K562 (cell line): ENCODE measurements at regions not wholly inside any gene's neighbourhood (a gene's known extent, or its start where the extent isn't known, plus 50 kb on each side); places are given as distances from the start of the nearest gene placed in this dataset.

ENCODE experiments used
- BACH1 ChIP-seq: fragments of 200-800 bp; sonication (Bioruptor generic); IDR thresholded peaks from 2 replicates; pipeline ENCODE4 v1.6.1; 2016; ENCODE audit warnings: missing genetic modification characterization, missing compliant biosample characterization
- BRD4 ChIP-seq: fragments of 200-600 bp; sonication (generic); IDR thresholded peaks from 2 replicates; pipeline ENCODE4 v1.6.1; 2017; ENCODE audit warnings: inconsistent platforms
- CEBPB ChIP-seq: fragments of 450-650 bp; IDR thresholded peaks from 2 replicates; pipeline ENCODE4 v1.6.1; 2016; ENCODE audit warnings: missing genetic modification characterization, missing compliant biosample characterization
- E2F4 ChIP-seq: sonication (generic); formaldehyde crosslinking; IDR thresholded peaks from 2 replicates; pipeline ENCODE4 v1.8.0; 2022; ENCODE audit warnings: mild to moderate bottlenecking, low read depth, missing genetic modification reagents
- ELK3 ChIP-seq: fragments of 450-650 bp; formaldehyde crosslinking; IDR thresholded peaks from 2 replicates; pipeline ENCODE4 v1.4.0; 2020; ENCODE audit warnings: mild to moderate bottlenecking
- EP300 ChIP-seq: IDR thresholded peaks from 2 replicates; pipeline ENCODE4 v1.6.1; 2012; ENCODE audit warnings: low read length, improper control_type of control experiment
- FOSL1 ChIP-seq: fragments of 200-800 bp; sonication (Bioruptor generic); conservative IDR thresholded peaks from 2 replicates; pipeline ENCODE4 v1.6.1; 2016; ENCODE audit warnings: missing genetic modification characterization, missing compliant biosample characterization
- FOXK2 ChIP-seq, 2 experiments: fragments of 450-650 bp; IDR thresholded peaks in 1 of 2; conservative IDR thresholded peaks in 1 of 2; 2 replicates each; pipeline ENCODE4 v1.6.1; 2016; ENCODE audit warnings: low read depth in 2 of 2, mild to moderate bottlenecking in 1 of 2
- GATA2 ChIP-seq: sonication (generic); formaldehyde crosslinking; IDR thresholded peaks from 2 replicates; pipeline ENCODE4 v1.4.0; 2020; ENCODE audit warnings: mild to moderate bottlenecking, missing genetic modification reagents
- HDAC8 ChIP-seq: fragments of 450-650 bp; IDR thresholded peaks from 2 replicates; pipeline ENCODE4 v1.6.1; 2016; ENCODE audit warnings: mild to moderate bottlenecking, missing genetic modification characterization, moderate library complexity, missing compliant biosample characterization
- IRF1 ChIP-seq: sonication (generic); formaldehyde crosslinking; IDR thresholded peaks from 2 replicates; pipeline ENCODE4 v1.8.0; 2022; ENCODE audit warnings: missing genetic modification reagents, mild to moderate bottlenecking, borderline replicate concordance
- MAZ ChIP-seq, 2 experiments: fragments of 450-650 bp in 1 of 2; sonication (generic) in 1 of 2; formaldehyde crosslinking; IDR thresholded peaks in 1 of 2; conservative IDR thresholded peaks in 1 of 2; 2 replicates each; pipeline versions ENCODE4 v1.4.0 to v1.5.0; 2020; ENCODE audit warnings: mild to moderate bottlenecking in 1 of 2, missing genetic modification reagents in 1 of 2
- MNT ChIP-seq, 2 experiments: fragments of 450-650 bp; conservative IDR thresholded peaks; 2 replicates each; pipeline ENCODE4 v1.6.1; 2017; ENCODE audit warnings: mild to moderate bottlenecking in 2 of 2, moderate library complexity in 2 of 2
- MTA2 ChIP-seq: fragments of 450-650 bp; IDR thresholded peaks from 2 replicates; pipeline ENCODE4 v1.6.1; 2016; ENCODE audit warnings: low read depth
- NELFE ChIP-seq: IDR thresholded peaks from 2 replicates; pipeline ENCODE4 v1.6.1; 2011; ENCODE audit warnings: mild to moderate bottlenecking; ENCODE audit not compliant: insufficient read depth, insufficient read length
- PHF20 ChIP-seq: fragments of 450-650 bp; IDR thresholded peaks from 2 replicates; pipeline ENCODE4 v1.6.1; 2018; ENCODE audit not compliant: partially characterized antibody
- POLR2AphosphoS5 ChIP-seq: IDR thresholded peaks from 2 replicates; pipeline ENCODE4 v1.6.1; 2011; ENCODE audit warnings: mild to moderate bottlenecking, low read depth, low read length, moderate library complexity; ENCODE audit not compliant: control insufficient read depth, insufficient read depth
- RBM25 ChIP-seq: fragments of 200-400 bp; formaldehyde crosslinking; IDR thresholded peaks from 2 replicates; pipeline ENCODE4 v1.6.1; 2018; ENCODE audit warnings: low read length, low read depth, moderate library complexity; ENCODE audit not compliant: severe bottlenecking
- SIN3B ChIP-seq: fragments of 450-650 bp; IDR thresholded peaks from 2 replicates; pipeline ENCODE4 v1.6.1; 2017; ENCODE audit warnings: low read depth, mild to moderate bottlenecking, moderate library complexity
- TAF15 ChIP-seq: fragments of 200-400 bp; formaldehyde crosslinking; IDR thresholded peaks from 2 replicates; pipeline ENCODE4 v1.6.1; 2017; ENCODE audit warnings: mild to moderate bottlenecking, low read depth, low read length, moderate library complexity
- ZC3H4 ChIP-seq: sonication (generic); formaldehyde crosslinking; IDR thresholded peaks from 2 replicates; pipeline ENCODE4 v1.9.0; 2021; ENCODE audit warnings: missing genetic modification reagents, borderline replicate concordance
- ZKSCAN3 ChIP-seq: fragments of 250-450 bp; sonication (Bioruptor Pico); IDR thresholded peaks from 2 replicates; pipeline ENCODE4 v1.4.0; 2020
- ZNF408 ChIP-seq: fragments of 250-450 bp; sonication (Bioruptor Pico); IDR thresholded peaks from 2 replicates; pipeline ENCODE4 v1.4.0; 2020; ENCODE audit warnings: low read depth, mild to moderate bottlenecking, moderate library complexity
- ZNF76 ChIP-seq: fragments of 250-450 bp; sonication (Bioruptor Pico); IDR thresholded peaks from 2 replicates; pipeline ENCODE4 v1.4.0; 2020; ENCODE audit warnings: mild to moderate bottlenecking, moderate library complexity, borderline replicate concordance
- ZNF778 ChIP-seq: fragments of 450-650 bp; formaldehyde crosslinking; IDR thresholded peaks from 2 replicates; pipeline ENCODE4 v1.4.0; 2020; ENCODE audit warnings: mild to moderate bottlenecking, moderate library complexity

- TF ChIP-seq ELK3 (no peak), ZNF778 (CRISPR knock-in tag) (no peak), BRD4 (no peak), SIN3B (no peak), PHF20 (no peak), HDAC8 (no peak), CEBPB (tag) (no peak), ZNF408 (CRISPR knock-in tag) (no peak), NELFE (no peak), E2F4 (CRISPR knock-in tag) (no peak), IRF1 (no peak), MNT (conservative IDR thresholded peaks at IDR 0.05) (no peak), FOSL1 (tag) (peak; percentile 88), BACH1 (tag) (peak; percentile 98), GATA2 (CRISPR knock-in tag) (no peak), MAZ (CRISPR knock-in tag; conservative IDR thresholded peaks at IDR 0.05 in 1 of 2, IDR thresholded peaks at IDR 0.05 in 1 of 2) (no peak), ZKSCAN3 (no peak), POLR2AphosphoS5 (no peak), RBM25 (no peak), FOXK2 (conservative IDR thresholded peaks at IDR 0.05 in 1 of 2, IDR thresholded peaks at IDR 0.05 in 1 of 2; ENCODE audit: low read depth in 2 of 2) (no peak), ZNF76 (CRISPR knock-in tag) (no peak), ZC3H4 (CRISPR knock-in tag) (no peak), MTA2 (no peak), EP300 (peak; percentile 41), TAF15 (no peak)
These were observed 64.1 kb upstream of the BEND6 start (continued) for GRCh38 chr6:56890683-56891429.
